A673 (cell line): ENCODE measurements at regions not wholly inside any gene's neighbourhood (a gene's known extent, or its start where the extent isn't known, plus 50 kb on each side); places are given as distances from the start of the nearest gene placed in this dataset.

Experiments
- BruUV-seq: library from RNA; stranded (reverse); fragments of 400-500 nt; replicated peaks from 2 replicates; lab custom pipeline; 2021; lab: Mats Ljungman, UMichigan
- CTCF ChIA-PET: fragments of 300-600 bp; sonication (Branson Sonifier 250); formaldehyde crosslinking; loops from one replicate; lab custom pipeline; 2022; ENCODE audit warnings: antibody characterized with exemption; lab: Charles Lee
- POLR2A ChIA-PET: fragments of 300-600 bp; sonication (Branson Sonifier 250); formaldehyde crosslinking; loops from one replicate; lab custom pipeline; 2022; ENCODE audit warnings: antibody characterized with exemption; ENCODE audit not compliant: low non-redundant PET; lab: Charles Lee
- DNase-seq: peaks from one replicate; pipeline ENCODE4 v3.0.0-alpha.2; 2015; ENCODE audit warnings: low spot score
- H3K27ac ChIP-seq: fragments of 200-600 bp; sonication (generic); 2 replicates; pipeline ENCODE4 v1.5.1; 2016; ENCODE audit warnings: mixed run types, low read depth, mild to moderate bottlenecking, mixed read lengths, antibody characterized with exemption, low read length; ENCODE audit not compliant: poor library complexity, severe bottlenecking
- H3K27me3 ChIP-seq: fragments of 200-600 bp; sonication (generic); replicated peaks from 2 replicates; pipeline ENCODE4 v1.6.1; 2017; ENCODE audit warnings: mixed run types, low read depth, mild to moderate bottlenecking, mixed read lengths, antibody characterized with exemption, low read length; ENCODE audit not compliant: insufficient read depth, poor library complexity
- H3K36me3 ChIP-seq: fragments of 200-600 bp; sonication (generic); 2 replicates; pipeline ENCODE4 v1.6.1; 2016; ENCODE audit warnings: mixed run types, mild to moderate bottlenecking, mixed read lengths, antibody characterized with exemption, low read length; ENCODE audit not compliant: insufficient read depth, poor library complexity, severe bottlenecking
- H3K4me1 ChIP-seq: fragments of 200-600 bp; sonication (generic); 2 replicates; pipeline ENCODE4 v1.6.1; 2017; ENCODE audit warnings: mixed run types, mild to moderate bottlenecking, mixed read lengths, antibody characterized with exemption, low read length; ENCODE audit not compliant: insufficient read depth, poor library complexity, severe bottlenecking
- H3K4me3 ChIP-seq: fragments of 200-600 bp; sonication (generic); 2 replicates; pipeline ENCODE4 v1.5.1; 2016; ENCODE audit warnings: low read depth, mixed run types, mild to moderate bottlenecking, mixed read lengths, low read length; ENCODE audit not compliant: poor library complexity, severe bottlenecking
- H3K9me3 ChIP-seq: fragments of 200-600 bp; sonication (generic); 2 replicates; pipeline ENCODE4 v1.6.1; 2016; ENCODE audit warnings: mixed run types, low read depth, mild to moderate bottlenecking, mixed read lengths, antibody characterized with exemption, low read length; ENCODE audit not compliant: poor library complexity, severe bottlenecking
- EZH2 ChIP-seq: fragments of 200-600 bp; sonication (generic); IDR thresholded peaks from 2 replicates; pipeline ENCODE4 v1.6.1; 2017; ENCODE audit warnings: borderline replicate concordance, low read depth, mild to moderate bottlenecking, mixed read lengths, antibody characterized with exemption, low read length; ENCODE audit not compliant: poor library complexity, severe bottlenecking
- intact Hi-C: fragments of 100-400 bp; cut with micrococcal nuclease; formaldehyde crosslinking; loops from one replicate; pipeline ENCODE4 v1.10.0; 2022; ENCODE audit not compliant: unreplicated experiment
- TF ChIP-seq, protein P1 (sequence below): fragments of 300-800, 200-600 bp; sonication (generic); conservative IDR thresholded peaks from 2 replicates; pipeline ENCODE4 v1.5.1; 2017; ENCODE audit warnings: low read depth, mild to moderate bottlenecking, antibody characterized with exemption, low read length, moderate library complexity, mixed read lengths

GRCh38 chr21:24298040-24298439 lies 1309.2 kb downstream of the MRPL39 start:
- TF ChIP-seq EZH2: no peak
- ChIA-PET POLR2A (no interaction called here), CTCF (no interaction called here)
- H3K27ac ChIP-seq: no peak overlapping the region
- H3K4me3 ChIP-seq: no peak overlapping the region
- DNase-seq: no peak
- no peaks in the 10 kb centered on the region for H3K27me3 ChIP-seq
- intact Hi-C loops: no loop called here
- no peaks in the 10 kb centered on the region for H3K4me1 ChIP-seq
- no TSS peak for BruUV-seq
- peaks cover 16% of the 10 kb centered on the region for H3K9me3 ChIP-seq
- H3K36me3 ChIP-seq: no peaks in the 10 kb centered on the region

GRCh38 chr21:24294171-24294570 lies 1313.1 kb downstream of the MRPL39 start:
- intact Hi-C loops: no loop called here
- Histone ChIP-seq H3K9me3 (peaks cover 11% of the 10 kb centered on the region), H3K4me3 (no peak overlapping the region), H3K36me3 (no peaks in the 10 kb centered on the region), H3K27me3 (no peaks in the 10 kb centered on the region), H3K27ac (no peak overlapping the region), H3K4me1 (no peaks in the 10 kb centered on the region)
- TF ChIP-seq, protein P1, sequence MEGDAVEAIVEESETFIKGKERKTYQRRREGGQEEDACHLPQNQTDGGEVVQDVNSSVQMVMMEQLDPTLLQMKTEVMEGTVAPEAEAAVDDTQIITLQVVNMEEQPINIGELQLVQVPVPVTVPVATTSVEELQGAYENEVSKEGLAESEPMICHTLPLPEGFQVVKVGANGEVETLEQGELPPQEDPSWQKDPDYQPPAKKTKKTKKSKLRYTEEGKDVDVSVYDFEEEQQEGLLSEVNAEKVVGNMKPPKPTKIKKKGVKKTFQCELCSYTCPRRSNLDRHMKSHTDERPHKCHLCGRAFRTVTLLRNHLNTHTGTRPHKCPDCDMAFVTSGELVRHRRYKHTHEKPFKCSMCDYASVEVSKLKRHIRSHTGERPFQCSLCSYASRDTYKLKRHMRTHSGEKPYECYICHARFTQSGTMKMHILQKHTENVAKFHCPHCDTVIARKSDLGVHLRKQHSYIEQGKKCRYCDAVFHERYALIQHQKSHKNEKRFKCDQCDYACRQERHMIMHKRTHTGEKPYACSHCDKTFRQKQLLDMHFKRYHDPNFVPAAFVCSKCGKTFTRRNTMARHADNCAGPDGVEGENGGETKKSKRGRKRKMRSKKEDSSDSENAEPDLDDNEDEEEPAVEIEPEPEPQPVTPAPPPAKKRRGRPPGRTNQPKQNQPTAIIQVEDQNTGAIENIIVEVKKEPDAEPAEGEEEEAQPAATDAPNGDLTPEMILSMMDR: no peak
- no peak for TF ChIP-seq EZH2
- CTCF ChIA-PET: no interaction called here
- no TSS peak for BruUV-seq
- DNase-seq: no peak
- POLR2A ChIA-PET: no interaction called here

DNA sequence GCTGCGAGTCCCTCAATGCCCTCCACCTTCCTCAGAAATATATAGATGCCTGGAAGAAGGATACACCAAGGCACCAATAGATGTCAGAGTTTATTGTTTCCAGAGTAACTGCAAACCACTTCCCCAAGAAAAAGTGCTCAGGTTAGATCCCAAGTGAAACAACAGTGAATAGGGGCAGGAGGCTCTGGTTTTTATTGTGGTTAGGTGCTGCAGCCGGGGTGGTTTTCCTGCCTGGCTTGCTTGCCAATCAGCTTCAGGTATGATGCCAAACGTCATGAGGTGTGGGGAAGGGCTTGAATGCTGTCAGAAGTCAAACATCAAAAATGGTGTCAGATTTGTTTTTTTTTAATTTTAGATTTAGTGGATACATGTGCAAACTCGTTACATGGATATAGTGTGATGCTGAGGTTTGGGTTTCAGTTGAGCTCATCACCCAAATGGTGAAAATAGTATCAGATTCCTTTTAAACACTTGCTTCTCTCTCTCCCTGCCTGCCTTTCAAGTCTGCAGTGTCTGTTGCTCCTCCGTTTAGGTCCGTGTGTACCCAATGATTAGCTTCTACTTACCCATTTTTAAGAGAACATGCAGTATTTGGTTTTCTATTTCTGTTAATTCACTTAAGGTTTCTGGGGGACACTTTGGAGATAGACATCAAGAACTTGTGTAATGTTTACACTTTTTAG lies 1317.0 kb downstream of the MRPL39 start:
- no peak for TF ChIP-seq EZH2
- TF ChIP-seq, protein P1: no peak
- ChIA-PET CTCF (no interaction called here), POLR2A (no interaction called here)
- Histone ChIP-seq H3K27me3 (no peaks in the 10 kb centered on the region), H3K4me3 (no peak overlapping the region), H3K27ac (no peak overlapping the region), H3K4me1 (no peaks in the 10 kb centered on the region), H3K9me3 (peaks cover 16% of the 10 kb centered on the region), H3K36me3 (no peaks in the 10 kb centered on the region)
- intact Hi-C loops: no loop called here
- BruUV-seq: no TSS peak
- no peak for DNase-seq

DNA sequence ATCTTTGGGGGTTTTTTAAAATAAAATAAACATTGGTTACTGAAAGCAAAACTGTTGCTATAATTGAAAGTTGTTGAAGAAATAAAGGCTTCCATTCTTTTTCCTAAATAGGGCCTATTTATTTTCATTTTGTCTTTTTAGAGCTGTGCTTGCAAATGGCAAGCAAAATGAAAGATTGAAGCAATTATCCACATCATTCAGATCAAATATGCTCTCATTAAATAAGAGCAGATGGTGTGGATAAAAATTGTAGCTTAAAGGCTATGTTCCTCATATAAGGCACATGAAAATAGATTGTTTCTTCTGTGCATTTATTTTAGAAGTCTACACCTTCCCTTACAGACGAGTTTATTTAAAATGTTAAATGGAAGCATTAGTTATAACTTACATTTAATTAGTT lies 1317.7 kb downstream of the MRPL39 start:
- Histone ChIP-seq H3K27me3 (no peaks in the 10 kb centered on the region), H3K27ac (no peak overlapping the region), H3K4me3 (no peak overlapping the region), H3K9me3 (peaks cover 16% of the 10 kb centered on the region), H3K4me1 (no peaks in the 10 kb centered on the region), H3K36me3 (no peaks in the 10 kb centered on the region)
- no peak for DNase-seq
- no TSS peak for BruUV-seq
- POLR2A ChIA-PET: interaction anchor here (0.6 kb wide), 1 partner anchor 12 kb away, joined by 4 read pairs; no protein-coding TSS in a partner anchor
- intact Hi-C loops: no loop called here
- no peak for TF ChIP-seq EZH2
- TF ChIP-seq, protein P1: no peak
- CTCF ChIA-PET: no interaction called here
